Activated CD4-positive, alpha-beta T cell treated with anti-CD3 and anti-CD28 coated beads, Interleukin-2, amount 50 U/mL, for 1 hour (primary cell): ENCODE measurements at regions not wholly inside any gene's neighbourhood (a gene's known extent, or its start where the extent isn't known, plus 50 kb on each side); places are given as distances from the start of the nearest gene placed in this dataset.
"Not testable (repeated sequence)": the region's sequence is repeated elsewhere in the genome, so short reads cannot be mapped to it uniquely, and the experiment has no call there.

Source experiments
- DNase-seq: peaks from one replicate; pipeline ENCODE4 v3.0.0-alpha.2; 2020

DNA sequence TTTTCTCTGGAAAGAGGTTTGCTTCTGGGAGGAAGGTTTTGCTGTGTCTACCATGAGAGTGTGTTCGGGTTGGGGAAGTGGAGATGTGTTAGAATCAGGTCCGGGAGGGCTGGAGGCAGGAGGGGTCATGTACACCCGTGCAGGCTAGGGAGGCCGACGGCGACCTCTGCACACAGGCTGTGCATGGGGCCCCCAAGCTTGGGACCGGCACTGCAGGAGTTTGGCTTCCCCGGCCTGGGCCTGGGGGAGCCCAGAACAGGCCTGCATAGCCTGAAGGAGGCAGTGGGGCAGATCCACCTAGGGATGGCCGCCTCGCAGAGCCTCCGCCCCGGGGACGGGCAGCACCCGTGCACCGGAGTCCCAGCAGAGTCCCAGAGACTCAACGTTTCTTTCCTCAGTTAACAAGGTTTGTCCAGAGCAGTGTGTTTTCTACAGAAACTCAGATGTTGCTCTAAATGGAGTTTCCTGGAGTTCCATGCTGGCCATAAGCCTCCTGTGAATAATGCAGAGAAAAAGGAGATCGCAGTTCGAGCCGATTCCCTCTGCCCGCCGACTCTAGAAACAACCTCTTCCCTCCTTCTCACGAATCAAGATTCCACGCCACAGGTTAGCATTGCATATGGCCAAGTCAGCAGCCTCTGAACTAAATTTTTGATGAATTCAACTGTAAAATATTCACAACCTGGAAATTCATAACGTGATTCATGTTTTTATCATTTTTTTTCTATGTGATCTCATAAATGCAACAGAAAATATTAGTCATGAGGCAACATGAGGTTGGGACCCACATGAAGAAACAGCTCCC lies 427.3 kb downstream of the BRD1 start:
- DNase-seq, result no peak

DNA sequence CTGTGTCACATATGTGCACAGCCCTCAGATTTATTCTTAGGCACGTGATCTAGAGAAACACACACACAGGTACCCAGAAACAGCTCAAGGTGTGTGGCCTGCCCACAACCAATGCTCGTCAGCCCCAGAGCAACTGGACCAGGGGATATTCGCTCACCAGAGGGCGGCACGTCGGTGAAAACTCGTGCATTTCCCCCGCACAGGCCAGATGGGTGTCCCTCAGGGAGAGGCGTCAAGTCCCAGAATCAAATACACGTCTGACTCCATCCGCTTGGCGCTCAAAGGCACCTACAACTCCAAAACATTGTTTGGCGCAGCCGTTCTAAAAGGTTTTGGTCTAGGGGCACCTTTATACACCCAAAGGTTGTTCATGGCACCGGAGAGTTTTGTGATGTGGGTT lies 429.0 kb downstream of the BRD1 start:
- DNase-seq, result no peak

DNA sequence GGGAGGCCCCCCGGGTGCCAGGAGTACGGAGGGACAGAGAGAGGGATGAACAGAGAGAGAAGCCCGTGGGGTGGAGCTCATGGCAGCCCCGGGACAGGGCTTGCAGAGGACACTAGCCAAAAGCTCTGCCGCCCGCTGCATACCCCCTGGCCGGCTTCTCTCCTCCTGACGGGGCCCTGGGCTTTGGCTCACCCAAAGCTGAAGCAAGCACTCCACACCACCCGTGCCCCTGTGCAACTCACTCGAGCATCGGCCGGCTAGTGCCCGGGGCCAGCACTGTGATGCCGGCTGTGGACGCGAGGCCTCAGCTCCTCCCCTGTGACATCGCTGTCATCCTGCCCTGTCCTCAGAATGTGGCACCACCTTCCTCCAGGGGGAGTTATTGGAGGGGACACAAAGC lies 429.6 kb downstream of the BRD1 start:
- DNase-seq, result no peak

DNA sequence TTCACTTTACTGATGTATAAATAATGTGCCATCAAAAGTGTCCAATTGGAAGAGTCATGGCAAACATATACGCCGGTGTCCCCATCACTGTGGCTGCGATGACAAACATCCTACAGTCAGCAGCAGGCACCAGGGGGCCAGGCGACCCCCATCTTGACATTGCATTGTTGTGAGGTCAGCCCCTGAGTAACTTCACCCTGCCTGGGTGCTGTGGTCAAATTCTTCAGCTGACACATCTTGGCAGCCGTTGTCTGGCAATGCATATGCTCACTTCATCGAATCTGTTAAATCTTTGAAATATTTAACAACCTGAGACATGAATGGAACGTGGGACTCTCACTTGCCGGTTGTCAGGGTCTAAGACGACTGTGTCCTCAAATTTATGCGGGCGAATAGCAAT lies 430.9 kb downstream of the BRD1 start:
- no peak for DNase-seq

DNA sequence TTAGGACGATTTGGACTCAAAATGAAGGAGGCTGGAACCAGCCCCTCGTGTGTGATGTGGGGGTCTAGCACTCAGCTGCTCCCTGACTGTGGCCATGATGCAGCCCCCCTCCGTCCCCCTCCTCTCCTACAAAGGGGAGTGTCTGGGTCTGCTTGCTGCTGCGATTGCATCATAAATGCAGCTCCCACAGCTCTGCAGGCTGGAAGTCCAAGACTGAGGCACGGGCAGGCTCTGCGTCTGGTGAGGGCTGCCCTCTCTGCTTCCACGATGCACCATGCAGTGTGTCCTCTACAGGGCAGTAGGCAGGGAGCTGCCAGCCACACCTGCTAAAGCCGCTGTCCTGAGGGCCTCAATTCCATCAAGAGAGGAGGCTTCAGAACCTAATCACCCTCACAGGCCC lies 432.1 kb downstream of the BRD1 start:
- no peak for DNase-seq

DNA sequence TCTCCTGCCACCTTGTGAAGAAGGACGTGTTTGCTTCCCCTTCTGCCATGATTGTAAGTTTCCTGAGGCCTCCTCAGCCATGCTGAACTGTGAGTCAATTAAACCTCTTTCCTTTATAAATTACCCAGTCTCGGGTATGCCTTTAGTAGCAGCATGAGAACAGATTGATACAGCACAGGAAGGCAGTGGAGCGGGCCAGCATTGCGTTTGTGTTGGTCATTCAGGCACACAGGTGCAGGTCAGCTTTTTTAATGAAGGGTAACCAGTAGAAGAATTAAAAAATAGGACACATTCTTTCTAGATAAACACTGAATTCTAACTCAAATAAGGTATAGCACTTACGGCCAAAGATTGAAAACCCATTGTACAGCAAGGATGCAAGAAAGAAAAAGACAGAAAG lies 432.6 kb downstream of the BRD1 start:
- not testable (repeated sequence) for DNase-seq

DNA sequence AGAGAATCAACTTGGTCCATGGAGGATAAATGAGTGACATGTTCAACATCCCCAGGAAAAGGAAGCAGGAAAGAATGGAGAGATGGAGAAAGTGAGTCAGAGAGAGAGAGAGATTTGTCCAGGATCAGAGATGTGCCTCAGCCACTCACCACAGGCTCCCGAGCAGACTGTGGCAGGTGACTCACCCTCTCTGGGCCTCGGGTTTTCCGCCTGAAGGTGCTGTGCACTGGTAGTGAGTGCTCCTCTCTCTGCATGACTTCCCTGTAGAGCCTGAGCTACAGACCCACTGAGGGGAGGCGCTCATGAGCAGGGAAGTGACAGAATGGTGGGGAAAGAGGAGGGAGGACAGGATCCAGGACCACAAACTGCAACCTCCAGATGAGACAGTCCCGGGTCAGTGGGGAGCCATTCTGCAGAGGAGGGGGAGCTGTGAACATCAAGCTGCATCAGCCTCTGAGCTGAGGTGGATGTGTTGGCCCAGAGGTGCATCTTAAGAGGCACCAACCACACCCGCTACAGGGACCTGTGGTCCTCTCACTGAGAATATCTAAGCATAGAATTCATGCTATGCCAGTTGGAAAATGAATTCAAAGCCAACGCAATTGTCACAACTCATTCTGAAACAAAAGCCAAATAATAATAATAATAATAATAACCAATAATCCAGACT lies 433.4 kb downstream of the BRD1 start:
- DNase-seq, result no peak

DNA sequence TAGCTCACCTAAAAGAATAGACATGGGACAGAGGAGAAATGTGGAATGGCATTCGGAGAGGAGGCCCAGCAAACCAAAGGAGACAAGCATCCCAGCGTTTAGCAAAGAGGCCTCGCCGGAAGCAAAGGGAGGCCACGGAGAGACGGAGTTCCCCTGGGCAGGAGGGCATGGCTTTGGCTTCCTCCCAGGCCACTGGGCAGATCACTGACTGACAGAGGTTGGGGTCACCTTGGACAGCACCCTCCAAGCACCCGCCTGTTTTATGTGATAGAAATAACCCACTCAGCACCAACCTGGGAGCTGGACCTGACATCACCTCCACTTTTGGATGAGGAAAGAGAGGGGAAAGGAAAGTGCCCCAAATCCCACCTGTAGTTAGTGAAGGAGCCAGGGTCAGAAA lies 434.1 kb downstream of the BRD1 start:
- DNase-seq, result no peak

DNA sequence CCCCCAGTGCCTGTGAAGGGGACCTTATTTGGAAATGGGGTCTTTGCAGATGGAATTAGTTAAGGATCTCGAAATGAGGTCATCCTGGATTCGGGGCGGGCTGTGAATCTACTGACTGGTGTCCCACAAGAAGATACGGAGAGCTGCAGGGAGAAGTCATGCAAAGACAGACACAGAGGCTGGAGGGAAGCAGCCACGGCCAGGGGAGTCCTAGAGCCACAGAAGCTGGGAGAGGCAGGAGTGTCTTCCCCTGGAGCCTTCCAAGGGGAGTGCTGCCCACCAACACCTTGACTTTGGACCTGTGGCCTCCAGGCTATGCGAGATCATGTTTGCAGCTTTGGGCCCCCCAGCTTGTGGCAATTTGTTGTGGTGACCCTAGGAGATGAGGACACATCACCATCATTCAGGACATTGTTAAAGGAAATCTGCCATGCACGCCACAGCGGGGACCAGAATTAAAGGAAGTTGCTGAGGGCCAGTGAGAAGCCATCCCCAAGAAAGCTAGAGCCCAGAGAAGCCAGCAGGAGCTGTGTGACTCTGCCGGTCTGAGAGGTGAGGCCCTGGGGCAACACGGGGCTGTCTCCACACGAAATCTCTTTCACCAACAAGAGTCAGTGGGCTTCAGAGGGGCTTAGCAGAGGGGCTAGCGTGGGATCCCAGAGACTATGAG lies 434.7 kb downstream of the BRD1 start:
- no peak for DNase-seq

DNA sequence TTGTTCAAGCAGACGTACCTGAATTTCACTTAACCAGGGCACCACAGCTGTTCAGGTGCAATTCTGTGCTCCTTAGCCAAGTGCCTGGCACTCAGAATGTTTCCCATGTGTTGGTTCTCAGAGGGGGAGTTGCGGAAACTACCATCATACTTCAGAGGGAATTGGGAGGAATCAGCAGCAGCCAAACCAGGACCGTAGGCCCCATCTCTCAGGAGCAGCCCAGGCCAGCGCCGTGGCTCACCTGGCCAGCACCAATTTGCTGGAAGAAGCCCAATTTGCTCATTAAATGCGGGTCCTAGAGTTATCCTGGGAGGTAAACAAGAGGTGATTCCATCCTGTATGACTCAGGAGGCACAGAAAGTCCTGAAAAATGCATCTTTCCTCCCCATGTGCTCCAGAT lies 435.4 kb downstream of the BRD1 start:
- no peak for DNase-seq

DNA sequence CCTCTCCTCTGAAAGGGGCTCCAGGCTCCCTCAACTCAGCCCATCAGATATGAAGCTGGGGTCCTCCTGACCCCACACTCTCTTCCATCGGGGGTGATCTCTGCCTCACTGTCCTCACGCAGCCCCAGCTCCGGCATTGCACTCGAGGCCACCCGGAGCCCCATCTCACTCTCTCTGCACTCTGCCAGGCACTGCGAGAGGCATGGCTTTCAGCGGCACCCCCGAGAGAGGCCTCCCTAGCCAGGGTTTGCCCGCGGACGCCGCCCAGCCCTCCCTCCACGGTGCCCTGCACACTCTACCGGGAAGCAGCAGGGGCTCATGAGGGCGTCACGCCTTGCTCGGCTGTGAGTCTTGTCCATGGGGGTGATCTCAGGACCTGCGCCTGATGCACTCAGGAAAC lies 436.2 kb downstream of the BRD1 start:
- no peak for DNase-seq

DNA sequence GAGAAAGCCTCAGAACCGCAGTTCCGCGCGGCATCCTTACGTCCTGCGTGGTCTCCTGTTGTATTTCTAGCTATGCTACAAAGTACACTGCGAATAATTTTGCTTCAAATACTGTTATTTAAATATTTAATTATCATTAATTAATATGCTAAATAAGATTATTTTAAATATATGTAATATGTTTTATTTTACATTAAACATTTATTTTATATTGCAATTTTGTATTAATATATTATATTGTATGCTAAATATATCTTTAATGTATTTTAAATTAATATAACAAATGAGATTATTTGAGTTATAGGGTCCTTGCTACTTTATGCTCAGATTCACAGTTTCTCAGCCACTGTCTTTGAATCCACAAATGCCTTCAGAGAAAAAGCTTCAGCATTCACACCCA lies 436.7 kb downstream of the BRD1 start:
- DNase-seq, result no peak

DNA sequence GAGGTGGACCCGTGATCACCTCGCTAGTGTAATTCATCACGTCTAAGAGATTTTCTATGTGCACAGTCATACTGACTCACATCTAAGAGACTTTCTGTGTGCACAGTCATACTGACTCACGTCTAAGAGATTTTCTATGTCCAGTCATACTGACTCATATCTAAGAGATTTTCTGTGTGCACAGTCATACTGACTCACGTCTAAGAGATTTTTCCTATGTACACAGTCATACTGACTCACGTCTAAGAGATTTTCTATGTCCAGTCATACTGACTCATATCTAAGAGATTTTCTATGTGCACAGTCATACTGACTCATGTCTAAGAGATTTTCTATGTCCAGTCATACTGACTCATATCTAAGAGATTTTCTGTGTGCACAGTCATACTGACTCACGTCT lies 443.8 kb downstream of the BRD1 start:
- not testable (repeated sequence) for DNase-seq

DNA sequence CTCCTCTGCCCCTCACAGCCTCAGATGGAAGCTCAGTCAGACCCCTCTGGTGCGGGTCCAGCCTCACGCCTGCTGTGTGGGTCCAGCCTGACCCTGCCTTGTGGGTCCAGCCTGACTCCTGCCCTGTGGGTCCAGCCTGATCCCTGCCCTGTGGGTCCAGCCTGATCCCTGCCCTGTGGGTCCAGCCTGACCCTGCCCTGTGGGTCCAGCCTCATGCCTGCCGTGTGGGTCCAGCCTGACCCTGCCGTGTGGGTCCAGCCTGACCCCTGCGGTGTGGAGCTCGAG lies 445.3 kb downstream of the BRD1 start:
- DNase-seq, result no peak

DNA sequence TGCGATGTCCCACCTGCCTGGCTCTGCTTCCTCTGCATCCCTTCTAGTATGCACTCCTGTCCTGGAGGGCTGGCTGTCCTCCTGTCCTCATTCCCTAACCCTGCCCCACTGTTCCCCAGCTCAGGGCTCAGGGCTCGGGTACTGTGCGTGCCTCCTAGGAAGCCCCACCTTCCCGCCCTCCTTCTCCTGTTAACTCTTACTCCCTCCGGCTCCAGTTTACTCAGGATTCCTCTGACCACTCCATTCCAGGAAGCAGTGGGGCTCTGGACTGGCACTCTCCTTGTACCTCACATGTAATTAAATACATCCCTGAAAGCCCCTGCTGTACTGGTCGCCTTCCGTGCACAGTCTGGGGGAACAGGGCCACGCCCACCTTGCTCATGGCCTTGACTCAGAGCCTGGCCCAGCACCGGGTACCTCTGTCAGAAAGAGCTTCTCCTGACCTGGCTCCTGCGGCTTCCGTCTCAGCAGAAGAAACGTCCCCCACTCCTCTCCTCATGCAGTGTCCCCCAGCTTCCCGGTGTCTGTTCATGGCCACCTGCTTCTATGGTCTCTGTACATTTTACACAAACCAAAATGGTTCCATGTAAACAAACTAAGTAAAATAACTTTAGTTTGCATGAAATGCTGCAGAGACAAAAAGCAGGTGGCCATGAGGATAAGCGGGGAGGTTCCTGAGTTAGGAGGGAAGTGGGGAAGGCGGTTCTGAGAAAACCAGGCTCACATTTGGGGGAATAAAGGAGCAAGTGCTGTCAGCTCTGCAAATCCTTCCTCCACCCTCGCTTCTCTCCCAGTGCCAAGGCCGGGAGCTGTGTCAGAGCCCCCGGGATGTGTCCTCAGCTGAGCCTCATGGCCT lies 445.9 kb downstream of the BRD1 start:
- DNase-seq, result no peak

DNA sequence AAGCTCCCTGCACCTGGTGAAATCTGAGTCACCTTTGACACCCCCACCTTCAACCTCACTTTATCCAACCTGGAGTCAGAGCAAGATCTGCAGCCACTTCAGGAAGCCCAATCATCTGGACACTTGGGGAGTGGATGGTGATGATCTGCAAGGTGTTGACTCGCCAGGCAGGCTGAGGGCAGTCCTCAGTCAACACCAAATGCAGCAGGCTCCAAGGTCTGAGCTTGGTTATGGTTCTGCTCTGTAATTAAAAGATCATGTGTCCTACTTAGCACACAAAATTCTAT lies 446.9 kb downstream of the BRD1 start:
- DNase-seq, result no peak

DNA sequence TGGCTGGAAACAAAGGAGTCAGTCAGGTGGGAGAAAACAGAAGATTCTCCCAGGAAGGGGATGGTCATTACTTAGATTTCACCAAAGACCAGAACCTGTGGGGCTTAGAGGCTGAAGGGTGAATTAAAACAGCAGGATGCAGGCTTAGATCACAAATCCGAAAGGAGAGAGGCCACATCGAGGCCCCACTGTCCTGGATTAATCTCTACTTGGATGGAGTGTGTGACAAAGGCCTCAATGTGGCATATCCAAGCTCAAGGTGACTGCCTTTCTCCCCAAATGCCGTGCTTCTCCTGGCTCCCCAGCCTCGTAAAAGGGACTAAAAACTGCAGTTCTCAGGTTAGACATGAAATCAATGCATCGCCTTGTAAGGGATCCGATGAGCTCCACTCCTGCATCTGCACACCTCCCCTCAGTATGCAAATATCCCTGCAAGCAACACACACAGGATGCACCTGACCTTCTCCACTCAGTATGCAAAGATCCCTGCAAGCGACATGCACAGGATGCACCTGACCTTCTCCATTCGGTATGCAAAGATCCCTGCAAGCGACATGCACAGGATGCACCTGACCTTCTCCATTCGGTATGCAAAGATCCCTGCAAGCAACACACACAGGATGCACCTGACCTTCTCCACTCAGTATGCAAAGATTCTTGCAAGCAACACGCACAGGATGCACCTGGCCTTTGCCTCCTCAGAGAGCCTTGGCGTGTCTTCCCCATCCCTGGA lies 447.4 kb downstream of the BRD1 start:
- DNase-seq, result no peak

DNA sequence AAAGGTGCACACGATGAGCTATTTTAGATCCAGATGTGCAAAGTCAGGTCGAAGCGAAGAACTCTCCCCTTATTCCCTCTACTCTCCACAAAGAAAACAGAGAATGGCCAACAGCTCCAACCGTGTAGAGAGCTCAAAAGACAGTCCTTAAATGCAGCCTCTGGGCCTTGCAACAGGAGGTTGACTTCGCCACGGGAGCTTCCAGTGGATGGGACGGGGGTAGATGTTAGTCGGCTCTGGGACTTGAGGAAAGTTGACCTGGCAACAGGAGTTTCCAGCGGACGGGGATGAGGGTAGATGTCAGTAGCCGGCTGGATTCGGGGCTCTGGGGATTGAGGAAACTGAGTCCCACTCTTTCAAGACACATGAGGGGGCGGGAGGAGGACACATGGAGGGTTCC lies 450.4 kb downstream of the BRD1 start:
- no peak for DNase-seq

DNA sequence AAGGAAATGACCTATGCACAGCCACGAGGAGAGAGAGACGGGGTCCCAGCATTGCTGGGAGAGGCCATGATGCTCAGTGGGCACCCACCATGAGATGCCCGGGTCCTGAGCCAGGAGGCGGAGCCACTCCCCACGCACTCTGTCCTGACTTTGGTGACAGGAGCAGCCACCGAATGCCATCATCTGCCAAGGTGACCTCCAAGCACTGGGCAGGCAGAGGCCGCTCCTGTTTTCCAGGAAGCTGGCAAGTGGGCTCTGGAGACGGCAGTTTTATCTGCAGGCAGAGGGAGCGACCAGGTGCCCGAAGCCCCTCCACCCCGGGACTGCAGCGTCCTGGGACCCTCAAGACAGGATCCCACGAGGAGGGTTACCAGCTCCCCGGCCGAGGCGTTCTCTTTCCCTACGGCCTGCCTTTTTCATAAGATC lies 453.9 kb downstream of the BRD1 start:
- DNase-seq, result no peak

DNA sequence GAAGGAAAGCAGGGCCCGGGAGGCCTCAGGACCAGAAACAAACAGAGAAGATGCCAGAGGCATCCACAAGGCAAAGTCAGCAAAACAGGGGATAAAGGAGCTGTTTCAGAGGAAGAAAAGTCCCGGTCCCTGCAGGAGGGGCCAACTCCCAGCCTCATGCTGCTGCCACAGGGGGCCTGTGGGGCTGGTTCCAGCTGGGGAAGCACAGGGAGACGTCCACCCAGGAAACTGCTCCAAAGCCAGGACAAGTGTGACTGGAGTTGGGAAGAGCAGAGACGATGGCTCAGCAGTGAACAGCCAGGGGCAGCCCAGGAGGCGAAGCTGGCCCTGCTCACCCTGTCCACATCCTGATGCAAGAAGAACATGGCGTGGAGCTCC lies 454.4 kb downstream of the BRD1 start:
- no peak for DNase-seq

DNA sequence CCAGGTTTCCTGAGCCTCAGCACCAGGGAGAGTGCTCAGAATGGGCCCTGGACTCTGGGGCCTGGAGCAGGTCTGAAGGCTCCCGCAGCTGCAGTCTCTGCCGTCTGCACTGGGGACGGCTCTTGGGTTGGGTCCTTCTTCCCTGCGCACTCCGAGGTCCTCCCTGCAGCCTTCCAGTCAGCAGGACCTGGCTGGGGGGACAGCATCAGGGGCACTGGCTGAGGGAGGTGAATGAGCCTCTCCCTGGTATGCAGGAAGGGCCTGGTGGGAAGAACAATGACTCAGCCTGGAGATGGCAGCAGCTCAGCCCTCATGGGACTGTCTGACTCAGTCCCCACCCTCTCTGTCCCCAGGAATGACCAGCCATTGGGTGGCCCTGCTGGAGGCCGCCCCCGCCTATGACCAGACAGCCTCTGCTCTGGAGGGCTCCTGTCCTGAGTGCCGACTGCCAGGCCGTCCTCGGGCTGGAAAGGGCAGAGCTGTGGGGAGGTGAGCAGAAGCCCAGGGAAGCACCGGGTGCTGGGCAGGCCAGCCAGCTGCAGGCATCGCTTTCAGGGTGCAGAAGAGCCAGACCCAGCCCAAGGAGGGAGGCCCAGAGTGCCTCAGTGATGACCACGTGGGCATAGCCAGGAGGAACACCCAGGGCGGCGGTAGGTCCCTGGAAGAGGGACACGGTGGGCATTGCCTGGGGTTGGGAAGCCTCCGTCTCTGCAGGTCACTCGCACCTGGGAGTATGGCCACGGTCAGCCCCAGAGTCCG lies 455.0 kb downstream of the BRD1 start:
- no peak for DNase-seq

DNA sequence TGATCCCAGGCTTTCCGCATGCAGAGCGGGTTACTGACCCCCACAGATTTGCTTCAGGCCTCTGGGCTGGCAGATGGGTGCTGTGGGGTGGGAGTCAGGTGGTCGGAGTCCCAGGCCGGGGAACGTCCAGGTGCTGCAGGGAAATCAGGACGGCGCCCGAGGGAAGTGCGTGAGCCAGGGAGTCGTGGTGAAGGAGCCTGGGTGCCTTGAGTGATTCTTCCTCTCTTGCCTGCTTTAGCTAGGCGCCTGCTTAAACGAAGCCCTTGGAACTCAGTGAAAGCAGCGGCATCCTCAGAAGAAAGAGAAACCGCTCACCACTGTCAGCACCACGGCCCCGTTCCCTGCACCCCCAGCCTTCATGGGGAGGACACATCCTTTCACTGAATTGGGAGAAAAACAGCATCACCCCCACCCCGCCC lies 455.6 kb downstream of the BRD1 start:
- DNase-seq, result no peak
